SK-N-SH treated with all-trans-retinoic acid at 6 μM for 48 hours (cell line): ENCODE measurements at regions not wholly inside any gene's neighbourhood (a gene's known extent, or its start where the extent isn't known, plus 50 kb on each side); places are given as distances from the start of the nearest gene placed in this dataset.

Experiments used
- ESRRG ChIP-seq: fragments of 250-450 bp; sonication (Bioruptor Pico); IDR thresholded peaks from 2 replicates; pipeline ENCODE4 v1.6.1; 2021; ENCODE audit warnings: mild to moderate bottlenecking
- GLIS3 ChIP-seq: fragments of 250-450 bp; sonication (Bioruptor Pico); IDR thresholded peaks from 2 replicates; pipeline ENCODE4 v1.5.0; 2020; ENCODE audit warnings: mild to moderate bottlenecking, moderate library complexity
- PATZ1 ChIP-seq: fragments of 250-450 bp; sonication (Bioruptor Pico); IDR thresholded peaks from 2 replicates; pipeline ENCODE4 v1.8.0; 2020; ENCODE audit warnings: mild to moderate bottlenecking, moderate library complexity, borderline replicate concordance
- RARB ChIP-seq: fragments of 250-450 bp; sonication (Bioruptor Pico); IDR thresholded peaks from 2 replicates; pipeline ENCODE4 v1.8.0; 2021; ENCODE audit warnings: mild to moderate bottlenecking, moderate library complexity
- TCF4 ChIP-seq: fragments of 250-450 bp; sonication (Bioruptor Pico); IDR thresholded peaks from 2 replicates; pipeline ENCODE4 v1.8.0; 2021; ENCODE audit warnings: mild to moderate bottlenecking, moderate library complexity, borderline replicate concordance
- ZC3H10 ChIP-seq: fragments of 250-450 bp; sonication (Bioruptor Pico); IDR thresholded peaks from 2 replicates; pipeline ENCODE4 v1.5.1; 2021; ENCODE audit warnings: mild to moderate bottlenecking, moderate library complexity

DNA sequence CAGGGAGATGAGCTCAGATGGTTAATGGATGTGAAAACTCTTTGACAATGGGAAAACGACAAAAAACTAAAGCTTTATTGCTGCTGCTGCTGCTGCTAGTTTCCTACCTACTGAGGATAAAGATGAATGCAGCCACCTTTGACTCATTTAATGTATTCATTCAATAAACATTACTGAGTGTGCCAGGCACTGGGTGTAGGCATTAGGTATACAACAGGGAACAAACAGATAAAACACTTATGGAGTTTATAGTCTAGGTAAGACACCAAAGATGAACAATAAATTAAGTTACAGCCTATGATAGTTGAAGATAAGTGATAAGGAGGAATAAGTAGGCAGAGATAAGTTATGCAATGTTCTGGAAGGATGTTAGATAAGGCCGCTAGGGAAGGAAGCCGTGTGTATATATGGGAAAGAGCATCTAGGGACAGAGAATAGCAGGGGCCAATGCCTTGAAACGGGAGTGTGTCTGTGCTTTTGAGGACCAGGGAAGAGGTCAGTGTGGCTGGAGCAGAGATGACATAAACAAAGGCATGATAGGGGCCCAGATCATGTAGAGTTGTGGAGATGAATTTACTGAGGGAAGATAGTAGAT is 477.6 kb downstream of the NTRK2 start:
- TF ChIP-seq PATZ1 (CRISPR knock-in tag), result no peak
- TF ChIP-seq RARB (CRISPR knock-in tag), result no peak
- no peak for TF ChIP-seq ESRRG
- TF ChIP-seq GLIS3 (CRISPR knock-in tag), result no peak
- TF ChIP-seq ZC3H10, result no peak
- TF ChIP-seq TCF4 (CRISPR knock-in tag), result no peak
